NCI-H128 (cell line): ENCODE measurements at regions not wholly inside any gene's neighbourhood (a gene's known extent, or its start where the extent isn't known, plus 50 kb on each side); places are given as distances from the start of the nearest gene placed in this dataset.

Experiments
- DNase-seq: peaks from one replicate; lab custom pipeline; 2025; ENCODE audit not compliant: unreplicated experiment; lab: John Stamatoyannopoulos, UW

- DNase-seq = no peak
Measured at GRCh38 chr3:62975566-62975965, 100.3 kb upstream of the CADPS start.

- no peak for DNase-seq
Measured at GRCh38 chr3:62981962-62982361, 106.7 kb upstream of the CADPS start.

GRCh38 chr3:62982795-62983455 is 107.7 kb upstream of the CADPS start:
- DNase-seq = no peak

- no peak for DNase-seq
Measured at GRCh38 chr3:62986061-62986460, 110.8 kb upstream of the CADPS start.

GRCh38 chr3:62987721-62988120 is 112.5 kb upstream of the CADPS start:
- DNase-seq = no peak

- peak; percentile 11 for DNase-seq
Measured at GRCh38 chr3:62990704-62991413, 115.6 kb upstream of the CADPS start.

GRCh38 chr3:62992520-62992919 is 117.3 kb upstream of the CADPS start:
- no peak for DNase-seq

GRCh38 chr3:62995119-62995518 is 119.9 kb upstream of the CADPS start:
- DNase-seq = no peak

- DNase-seq = no peak
Measured at GRCh38 chr3:62995530-62995929, 120.3 kb upstream of the CADPS start.

- DNase-seq = no peak
Measured at GRCh38 chr3:62997369-62997768, 122.2 kb upstream of the CADPS start.

- no peak for DNase-seq
Measured at GRCh38 chr3:62999158-62999557, 123.9 kb upstream of the CADPS start.

- DNase-seq = no peak
Measured at GRCh38 chr3:62999791-63000190, 124.6 kb upstream of the CADPS start.

GRCh38 chr3:63004448-63004847 is 129.2 kb upstream of the CADPS start:
- DNase-seq = no peak

GRCh38 chr3:63015614-63016309 is 140.5 kb upstream of the CADPS start:
- no peak for DNase-seq

- DNase-seq = no peak
Measured at GRCh38 chr3:63022114-63022513, 146.9 kb upstream of the CADPS start.

- DNase-seq = no peak
Measured at GRCh38 chr3:63026722-63027121, 151.5 kb upstream of the CADPS start.

- no peak for DNase-seq
Measured at GRCh38 chr3:63029326-63029725, 154.1 kb upstream of the CADPS start.

GRCh38 chr3:63029921-63030320 is 154.7 kb upstream of the CADPS start:
- no peak for DNase-seq

GRCh38 chr3:63030666-63031065 is 155.4 kb upstream of the CADPS start:
- no peak for DNase-seq

GRCh38 chr3:63032881-63033280 is 157.7 kb upstream of the CADPS start:
- DNase-seq = no peak

- DNase-seq = no peak
Measured at GRCh38 chr3:63034101-63034500, 158.9 kb upstream of the CADPS start.

GRCh38 chr3:63037116-63037515 is 161.9 kb upstream of the CADPS start:
- no peak for DNase-seq
